Right lobe of liver (tissue), 6 donors: ENCODE measurements at regions not wholly inside any gene's neighbourhood (a gene's known extent, or its start where the extent isn't known, plus 50 kb on each side); places are given as distances from the start of the nearest gene placed in this dataset.
"Not testable (repeated sequence)": the region's sequence is repeated elsewhere in the genome, so short reads cannot be mapped to it uniquely, and the experiment has no call there.

Source experiments
- ATAC-seq, 4 donors: fragments of 200-7000 bp; cut with Tn5 transposase; one replicate each; pipeline ENCODE4 v1.9.1; 2020; ENCODE audit warnings: mild to moderate bottlenecking in 4 of 4, moderate library complexity in 4 of 4
- DNase-seq, 3 donors: peaks; one replicate each; pipeline ENCODE4 v3.0.0-alpha.2; 2020
- H3K27ac ChIP-seq, 3 donors: fragments of 200-600 bp; one replicate each; pipeline ENCODE4 v1.8.0; 2022
- H3K27me3 ChIP-seq, 2 donors: fragments of 200-600 bp; one replicate each; pipeline ENCODE4 v1.8.0; 2022
- H3K36me3 ChIP-seq, 4 donors: fragments of 200-600 bp; sonication (generic) in 1 of 4; one replicate each; pipeline versions ENCODE4 v1.5.1 to v1.8.0; 2017 to 2022; ENCODE audit warnings: control low read depth in 1 of 4
- H3K4me1 ChIP-seq, 4 donors: fragments of 200-600 bp; sonication (generic) in 1 of 4; one replicate each; pipeline versions ENCODE4 v1.5.1 to v1.8.0; 2017 to 2022; ENCODE audit warnings: control low read depth in 1 of 4
- H3K4me3 ChIP-seq, 3 donors: fragments of 200-600 bp; one replicate each; pipeline ENCODE4 v1.8.0; 2022
- H3K9me3 ChIP-seq, 4 donors: fragments of 200-600 bp; sonication (generic) in 1 of 4; one replicate each; pipeline versions ENCODE4 v1.5.1 to v1.8.0; 2017 to 2022; ENCODE audit warnings: control low read depth in 1 of 4
- POLR2A ChIP-seq: fragments of 450-650 bp; IDR thresholded peaks from one replicate; pipeline ENCODE4 v1.6.1; 2017; ENCODE audit warnings: antibody characterized with exemption, mild to moderate bottlenecking
- whole genome bisulfite sequencing: methylation state at CpG from one replicate; pipeline ENCODE4 v1.1.6; 2018; ENCODE audit warnings: low coverage, low lambda C conversion rate; ENCODE audit not compliant: insufficient coverage; ENCODE audit errors: missing lambda C conversion rate; 5-methylcytosine and 5-hydroxymethylcytosine counted together
- intact Hi-C, 2 donors: fragments of 100-400 bp; cut with DNase I; formaldehyde crosslinking; loops; one replicate each; pipeline versions ENCODE4 v1.11.2 to v1.14.1; 2022
- TF ChIP-seq, protein P1 (sequence below), 4 donors: fragments of 200-600 bp in 3 of 4; fragments of 450-650 bp in 1 of 4; IDR thresholded peaks; one replicate each; pipeline versions ENCODE4 v1.5.1 to v1.8.0; 2016 to 2022; ENCODE audit warnings: antibody characterized with exemption in 4 of 4, mild to moderate bottlenecking in 2 of 4
- donor health status: DM: no; HTN: yes; CAD: no.
- donor health status: DM: no; HTN: no; CAD: no.
- donor health status: DM: no; HTN: no; CAD: no.
- donor health status: DM: no; HTN: yes; CAD: no.
- donor health status: DM: no; HTN: yes; CAD: no.

DNA sequence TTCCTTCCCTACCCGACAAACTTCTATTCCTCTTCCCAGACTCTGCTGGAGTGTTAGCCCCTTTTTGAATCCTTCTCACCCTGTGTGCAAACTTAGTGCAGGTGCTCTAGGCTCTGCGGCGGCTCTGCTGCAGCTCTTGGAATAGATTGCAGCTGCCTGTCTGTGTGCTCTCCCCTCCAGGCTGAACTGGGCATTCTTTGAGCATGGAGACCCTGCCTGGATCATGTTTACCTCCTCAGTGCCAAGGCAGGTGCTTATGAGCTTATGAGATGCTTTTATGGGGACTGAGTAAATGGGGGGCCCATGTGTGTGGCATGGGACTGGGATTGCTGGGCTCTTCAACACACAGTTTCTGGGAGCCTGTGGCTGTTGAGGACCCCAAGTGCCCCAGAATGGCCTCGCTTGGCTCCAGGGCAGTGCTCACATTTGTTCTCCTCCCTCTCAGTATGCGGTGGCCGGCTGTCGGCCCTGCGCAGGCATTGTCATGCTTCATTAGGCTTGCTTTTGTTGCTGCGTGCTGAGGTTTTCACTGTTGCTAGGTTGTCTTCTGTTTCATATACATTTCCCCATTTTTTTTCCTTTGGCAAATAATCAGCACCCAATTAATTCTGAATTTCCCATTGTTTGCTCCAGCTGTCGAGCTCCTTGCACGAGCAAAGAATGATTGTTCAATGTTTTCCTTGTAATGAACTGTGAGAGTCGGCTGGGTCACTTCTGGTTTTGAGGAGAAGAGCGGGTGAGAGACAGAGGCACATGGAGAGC, 185.5 kb upstream of the NLRP1 start:
- no peaks in the 10 kb centered on the region for H3K27me3 ChIP-seq
- no peak for ATAC-seq
- H3K27ac ChIP-seq: no peak overlapping the region
- no peak for DNase-seq
- no peaks in the 10 kb centered on the region for H3K36me3 ChIP-seq
- intact Hi-C loops: no loop called here
- TF ChIP-seq, protein P1, sequence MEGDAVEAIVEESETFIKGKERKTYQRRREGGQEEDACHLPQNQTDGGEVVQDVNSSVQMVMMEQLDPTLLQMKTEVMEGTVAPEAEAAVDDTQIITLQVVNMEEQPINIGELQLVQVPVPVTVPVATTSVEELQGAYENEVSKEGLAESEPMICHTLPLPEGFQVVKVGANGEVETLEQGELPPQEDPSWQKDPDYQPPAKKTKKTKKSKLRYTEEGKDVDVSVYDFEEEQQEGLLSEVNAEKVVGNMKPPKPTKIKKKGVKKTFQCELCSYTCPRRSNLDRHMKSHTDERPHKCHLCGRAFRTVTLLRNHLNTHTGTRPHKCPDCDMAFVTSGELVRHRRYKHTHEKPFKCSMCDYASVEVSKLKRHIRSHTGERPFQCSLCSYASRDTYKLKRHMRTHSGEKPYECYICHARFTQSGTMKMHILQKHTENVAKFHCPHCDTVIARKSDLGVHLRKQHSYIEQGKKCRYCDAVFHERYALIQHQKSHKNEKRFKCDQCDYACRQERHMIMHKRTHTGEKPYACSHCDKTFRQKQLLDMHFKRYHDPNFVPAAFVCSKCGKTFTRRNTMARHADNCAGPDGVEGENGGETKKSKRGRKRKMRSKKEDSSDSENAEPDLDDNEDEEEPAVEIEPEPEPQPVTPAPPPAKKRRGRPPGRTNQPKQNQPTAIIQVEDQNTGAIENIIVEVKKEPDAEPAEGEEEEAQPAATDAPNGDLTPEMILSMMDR (IDR thresholded peaks at IDR 0.05): no peak
- TF ChIP-seq POLR2A: no peak
- H3K9me3 ChIP-seq: no peaks in the 10 kb centered on the region
- H3K4me1 ChIP-seq: no peaks in the 10 kb centered on the region
- no peak overlapping the region for H3K4me3 ChIP-seq
- WGBS: 58% methylated on average over 13 of the region's 13 CpGs

DNA sequence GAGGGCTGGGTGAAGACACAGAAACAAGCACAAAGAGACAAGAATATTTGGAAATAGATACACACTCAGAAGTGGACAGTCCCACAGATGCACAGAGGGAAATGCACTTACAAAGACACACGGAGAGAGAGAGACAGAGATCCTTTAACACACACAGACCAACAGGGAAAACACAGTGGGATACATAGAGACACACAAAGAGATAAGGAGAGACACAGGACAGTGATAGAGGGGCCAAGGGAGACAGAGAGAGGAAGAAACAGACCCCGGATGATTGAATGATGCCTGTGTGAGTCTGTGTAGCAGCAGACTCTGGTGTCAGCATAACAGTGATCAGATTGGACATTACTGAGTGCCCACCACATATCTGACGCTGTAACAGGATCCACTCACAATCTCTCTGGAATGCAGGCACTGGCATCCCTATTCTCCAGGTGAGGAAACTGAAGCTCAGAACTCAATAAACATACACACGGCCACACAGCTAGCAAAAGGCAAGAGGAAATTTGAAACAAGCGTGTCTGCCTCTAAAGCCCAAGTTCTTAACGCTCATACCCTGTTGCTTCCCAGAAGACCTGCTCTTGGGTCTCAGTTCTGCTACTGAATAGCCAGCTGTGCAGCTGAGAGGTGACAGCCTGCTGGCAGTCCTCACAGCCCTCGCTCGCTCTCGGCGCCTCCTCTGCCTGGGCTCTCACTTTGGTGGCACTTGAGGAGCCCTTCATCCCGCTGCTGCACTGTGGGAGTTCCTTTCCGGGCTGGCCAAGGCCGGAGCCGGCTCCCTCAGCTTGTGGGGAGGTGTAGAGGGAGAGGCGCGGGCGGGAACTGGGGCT, 186.3 kb upstream of the NLRP1 start:
- intact Hi-C loops: no loop called here
- no peaks in the 10 kb centered on the region for H3K9me3 ChIP-seq
- WGBS: 57% methylated on average over 7 of the region's 17 CpGs
- no peaks in the 10 kb centered on the region for H3K36me3 ChIP-seq
- DNase-seq: no peak
- H3K4me3 ChIP-seq: no peak overlapping the region
- no peaks in the 10 kb centered on the region for H3K27me3 ChIP-seq
- H3K27ac ChIP-seq: no peak overlapping the region
- H3K4me1 ChIP-seq: no peaks in the 10 kb centered on the region
- TF ChIP-seq POLR2A: no peak
- TF ChIP-seq, protein P1 (IDR thresholded peaks at IDR 0.05): no peak
- no peak for ATAC-seq

DNA sequence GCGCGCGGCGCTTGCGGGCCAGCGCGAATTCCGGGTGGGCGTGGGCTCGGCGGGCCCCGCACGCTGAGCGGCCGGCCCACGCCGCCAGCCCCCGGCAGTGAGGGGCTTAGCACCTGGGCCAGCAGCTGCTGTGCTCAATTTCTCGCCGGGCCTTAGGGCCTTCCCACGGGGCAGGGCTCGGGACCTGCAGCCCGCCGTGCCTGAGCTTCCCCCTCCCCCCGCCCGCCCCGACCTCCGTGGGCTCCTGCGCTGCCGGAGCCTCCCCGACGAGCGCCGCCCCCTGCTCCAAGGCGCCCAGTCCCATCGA, 186.9 kb upstream of the NLRP1 start:
- H3K36me3 ChIP-seq, H3K27me3 ChIP-seq, H3K27ac ChIP-seq, ATAC-seq, H3K4me3 ChIP-seq, DNase-seq, H3K4me1 ChIP-seq, H3K9me3 ChIP-seq, intact Hi-C loops: not testable (repeated sequence)
- WGBS: 94% methylated on average over 9 of the region's 36 CpGs

DNA sequence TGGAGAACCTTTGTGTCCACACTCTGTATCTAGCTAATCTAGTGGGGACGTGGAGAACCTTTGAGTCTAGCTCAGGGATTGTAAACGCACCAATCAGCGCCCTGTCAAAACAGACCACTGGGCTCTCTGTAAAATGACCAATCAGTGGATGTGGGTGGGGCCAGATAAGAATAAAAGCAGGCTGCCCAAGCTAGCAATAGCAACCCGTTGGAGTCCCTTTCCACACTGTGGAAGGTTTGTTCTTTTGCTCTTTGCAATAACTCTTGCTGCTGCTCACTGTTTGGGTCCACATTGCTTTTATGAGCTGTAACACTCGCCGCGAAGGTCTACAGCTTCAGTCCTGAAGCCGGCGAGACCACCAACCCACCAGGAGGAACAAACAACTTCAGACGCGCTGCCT, 187.7 kb upstream of the NLRP1 start:
- H3K36me3 ChIP-seq, H3K27me3 ChIP-seq, intact Hi-C loops, H3K27ac ChIP-seq, H3K9me3 ChIP-seq, DNase-seq, H3K4me1 ChIP-seq, H3K4me3 ChIP-seq, ATAC-seq: not testable (repeated sequence)
- 69% methylated on average over 9 of the region's 11 CpGs for WGBS

DNA sequence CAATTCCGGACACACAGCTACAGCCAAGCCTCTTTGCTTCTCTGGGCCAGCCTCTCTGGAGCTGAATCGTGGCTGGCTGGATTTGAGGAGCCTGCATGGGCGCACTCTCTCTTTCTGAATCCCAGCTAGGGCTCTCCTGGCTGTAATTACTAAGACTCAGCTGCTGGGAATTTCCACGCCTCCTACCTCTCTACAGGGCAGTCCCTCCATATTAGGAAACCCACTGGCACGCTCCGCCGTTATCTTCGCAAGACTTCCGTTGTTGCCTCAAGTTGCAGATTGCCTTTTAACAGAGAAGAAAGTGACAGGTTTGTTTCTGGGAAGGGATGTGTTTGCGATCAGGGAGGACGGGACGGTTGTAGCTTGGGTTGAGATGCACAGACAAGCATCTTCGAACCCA, 188.4 kb upstream of the NLRP1 start:
- no peaks in the 10 kb centered on the region for H3K4me1 ChIP-seq
- ATAC-seq: peak in 2 of 4 donors; percentile 59 to 60
- H3K27ac ChIP-seq: no peak overlapping the region
- intact Hi-C loops: no loop called here
- TF ChIP-seq POLR2A: no peak
- TF ChIP-seq, protein P1 (IDR thresholded peaks at IDR 0.05): no peak
- no peaks in the 10 kb centered on the region for H3K36me3 ChIP-seq
- DNase-seq: no peak
- no peak overlapping the region for H3K4me3 ChIP-seq
- WGBS: 63% methylated on average over 13 of the region's 13 CpGs
- H3K9me3 ChIP-seq: no peaks in the 10 kb centered on the region
- H3K27me3 ChIP-seq: no peaks in the 10 kb centered on the region
